Esophagus muscularis mucosa (tissue), 3 donors: ENCODE measurements at regions not wholly inside any gene's neighbourhood (a gene's known extent, or its start where the extent isn't known, plus 50 kb on each side); places are given as distances from the start of the nearest gene placed in this dataset.

Experiments used
- CTCF ChIP-seq, 3 experiments: fragments of 200-600 bp in 2 of 3; fragments of 450-650 bp in 1 of 3; sonication (generic) in 2 of 3; IDR thresholded peaks; one replicate each; pipeline ENCODE4 v1.5.1; 2017 to 2019; ENCODE audit warnings: antibody characterized with exemption in 3 of 3, mild to moderate bottlenecking in 2 of 3, moderate library complexity in 1 of 3
- POLR2A ChIP-seq: fragments of 450-650 bp; IDR thresholded peaks from one replicate; pipeline ENCODE4 v1.6.1; 2017; ENCODE audit warnings: antibody characterized with exemption, moderate library complexity, mild to moderate bottlenecking, low read depth

GRCh38 chr5:135085936-135086725 is 52.1 kb upstream of the PITX1 start:
- no peak for TF ChIP-seq POLR2A
- TF ChIP-seq CTCF (IDR thresholded peaks at IDR 0.05) = no peak
